ENCODE measurements at regions not wholly inside any gene's neighbourhood (a gene's known extent, or its start where the extent isn't known, plus 50 kb on each side); places are given as distances from the start of the nearest gene placed in this dataset.

- Mint-ChIP-seq H3K4me1 (no peaks in the 10 kb centered on the region), H3K9me3 (peaks cover 0 to 3% (median 2%) of the 10 kb centered on the region in 3 donors), H3K27me3 (no peaks in the 10 kb centered on the region), H3K27ac (no peak overlapping the region), H3K36me3 (no peaks in the 10 kb centered on the region), H3K4me3 (no peak overlapping the region)
- ATAC-seq (replicated peaks in 1 of 4) (no peak), DNase-seq (no peak)
- WGBS (ENCODE audit: insufficient coverage): 60% methylated on average over 1 of the region's 1 CpG
- Histone ChIP-seq H3K4me1 (ENCODE audit: control insufficient read depth in 1 of 2, extremely low read depth in 1 of 2, insufficient read depth in 2 of 2, low read length in 2 of 2) (no peaks in the 10 kb centered on the region), H3K9me3 (peaks cover 2% of the 10 kb centered on the region), H3K27ac (ENCODE audit: low read length) (no peak overlapping the region), H3K36me3 (ENCODE audit: control insufficient read depth in 2 of 2, extremely low read depth in 1 of 2, insufficient read depth in 1 of 2, low read length in 1 of 2) (no peaks in the 10 kb centered on the region), H3K4me3 (ENCODE audit: control insufficient read depth in 1 of 2, extremely low read depth in 1 of 2, low read length in 1 of 2) (no peak overlapping the region), H3K27me3 (replicated peaks in 1 of 2; ENCODE audit: control insufficient read depth in 2 of 2, extremely low read depth in 1 of 2, insufficient read depth in 2 of 2, low read length in 1 of 2) (no peaks in the 10 kb centered on the region)
- ChIA-PET POLR2A (no interaction called here), CTCF (no interaction called here)
Observed at GRCh38 chr14:40487824-40488223, 1055.6 kb upstream of the FBXO33 start.

- POLR2A ChIA-PET: no interaction called here
- ATAC-seq (replicated peaks in 1 of 4) (no peak), DNase-seq (no peak)
- Histone ChIP-seq H3K4me1 (ENCODE audit: control insufficient read depth in 1 of 2, extremely low read depth in 1 of 2, insufficient read depth in 2 of 2, low read length in 2 of 2) (no peaks in the 10 kb centered on the region), H3K27ac (ENCODE audit: low read length) (no peak overlapping the region), H3K9me3 (peaks cover 2% of the 10 kb centered on the region), H3K36me3 (ENCODE audit: control insufficient read depth in 2 of 2, extremely low read depth in 1 of 2, insufficient read depth in 1 of 2, low read length in 1 of 2) (no peaks in the 10 kb centered on the region), H3K27me3 (replicated peaks in 1 of 2; ENCODE audit: control insufficient read depth in 2 of 2, extremely low read depth in 1 of 2, insufficient read depth in 2 of 2, low read length in 1 of 2) (no peaks in the 10 kb centered on the region), H3K4me3 (ENCODE audit: control insufficient read depth in 1 of 2, extremely low read depth in 1 of 2, low read length in 1 of 2) (no peak overlapping the region)
- CTCF ChIA-PET: no interaction called here
- Mint-ChIP-seq H3K9me3 (peaks cover 0 to 2% (median 0%) of the 10 kb centered on the region in 3 donors), H3K4me3 (no peak overlapping the region), H3K4me1 (no peaks in the 10 kb centered on the region), H3K27me3 (no peaks in the 10 kb centered on the region), H3K27ac (no peak overlapping the region), H3K36me3 (no peaks in the 10 kb centered on the region)
Observed at GRCh38 chr14:40485688-40486087, 1053.5 kb upstream of the FBXO33 start.

- no peak overlapping the region for H3K4me3 Mint-ChIP-seq
- H3K27ac Mint-ChIP-seq: no peak overlapping the region
- DNase-seq: no peak
- ChIA-PET POLR2A (no interaction called here), CTCF (no interaction called here)
- no peaks in the 10 kb centered on the region for H3K27me3 Mint-ChIP-seq
- H3K36me3 Mint-ChIP-seq: no peaks in the 10 kb centered on the region
- WGBS (ENCODE audit: insufficient coverage): no CpG with 5 or more reads among the region's 1 CpG
- H3K9me3 ChIP-seq: no peaks in the 10 kb centered on the region
- H3K27ac ChIP-seq (ENCODE audit: low read length): no peak overlapping the region
- H3K27me3 ChIP-seq (replicated peaks in 1 of 2; ENCODE audit: control insufficient read depth in 2 of 2, extremely low read depth in 1 of 2, insufficient read depth in 2 of 2, low read length in 1 of 2): no peaks in the 10 kb centered on the region
- H3K36me3 ChIP-seq (ENCODE audit: control insufficient read depth in 2 of 2, extremely low read depth in 1 of 2, insufficient read depth in 1 of 2, low read length in 1 of 2): no peaks in the 10 kb centered on the region
- peaks cover 12 to 43% (median 30%) of the 10 kb centered on the region in 3 donors for H3K9me3 Mint-ChIP-seq
- ATAC-seq (replicated peaks in 1 of 4): no peak
- no peaks in the 10 kb centered on the region for H3K4me1 Mint-ChIP-seq
- no peak overlapping the region for H3K4me3 ChIP-seq (ENCODE audit: control insufficient read depth in 1 of 2, extremely low read depth in 1 of 2, low read length in 1 of 2)
- H3K4me1 ChIP-seq (ENCODE audit: control insufficient read depth in 1 of 2, extremely low read depth in 1 of 2, insufficient read depth in 2 of 2, low read length in 2 of 2): no peaks in the 10 kb centered on the region
Observed at GRCh38 chr14:40476005-40476404, 1043.8 kb upstream of the FBXO33 start.

- ChIA-PET CTCF (no interaction called here), POLR2A (no interaction called here)
- Histone ChIP-seq H3K36me3 (ENCODE audit: control insufficient read depth in 2 of 2, extremely low read depth in 1 of 2, insufficient read depth in 1 of 2, low read length in 1 of 2) (no peaks in the 10 kb centered on the region), H3K27me3 (replicated peaks in 1 of 2; ENCODE audit: control insufficient read depth in 2 of 2, extremely low read depth in 1 of 2, insufficient read depth in 2 of 2, low read length in 1 of 2) (no peaks in the 10 kb centered on the region), H3K27ac (ENCODE audit: low read length) (no peak overlapping the region), H3K9me3 (peaks cover 2% of the 10 kb centered on the region), H3K4me1 (ENCODE audit: control insufficient read depth in 1 of 2, extremely low read depth in 1 of 2, insufficient read depth in 2 of 2, low read length in 2 of 2) (no peaks in the 10 kb centered on the region), H3K4me3 (ENCODE audit: control insufficient read depth in 1 of 2, extremely low read depth in 1 of 2, low read length in 1 of 2) (no peak overlapping the region)
- ATAC-seq (replicated peaks in 1 of 4): no peak
- Mint-ChIP-seq H3K36me3 (no peaks in the 10 kb centered on the region), H3K4me1 (no peaks in the 10 kb centered on the region), H3K9me3 (peaks cover 3 to 33% (median 24%) of the 10 kb centered on the region in 3 donors), H3K4me3 (no peak overlapping the region), H3K27me3 (no peaks in the 10 kb centered on the region), H3K27ac (no peak overlapping the region)
- WGBS (ENCODE audit: insufficient coverage): no CpG with 5 or more reads among the region's 1 CpG
- DNase-seq: no peak
Observed at GRCh38 chr14:40467969-40468368, 1035.7 kb upstream of the FBXO33 start.

GRCh38 chr14:40464531-40464930 lies 1032.3 kb upstream of the FBXO33 start:
- ChIA-PET CTCF (no interaction called here), POLR2A (interaction anchor here in 1 of 2 donors (0.7 kb wide), 1 partner anchor 10 kb away, joined by 4 read pairs; no protein-coding TSS in a partner anchor)
- no CpG with 5 or more reads among the region's 2 CpGs for WGBS (ENCODE audit: insufficient coverage)
- Mint-ChIP-seq H3K36me3 (no peaks in the 10 kb centered on the region), H3K27me3 (no peaks in the 10 kb centered on the region), H3K4me1 (no peaks in the 10 kb centered on the region), H3K9me3 (peaks cover 0 to 15% (median 12%) of the 10 kb centered on the region in 3 donors), H3K4me3 (no peak overlapping the region), H3K27ac (no peak overlapping the region)
- ATAC-seq (replicated peaks in 1 of 4) (no peak), DNase-seq (no peak)
- no peaks in the 10 kb centered on the region for H3K4me1 ChIP-seq (ENCODE audit: control insufficient read depth in 1 of 2, extremely low read depth in 1 of 2, insufficient read depth in 2 of 2, low read length in 2 of 2)
- H3K27ac ChIP-seq (ENCODE audit: low read length): no peak overlapping the region
- H3K4me3 ChIP-seq (ENCODE audit: control insufficient read depth in 1 of 2, extremely low read depth in 1 of 2, low read length in 1 of 2): no peak overlapping the region
- H3K9me3 ChIP-seq: peaks cover 2% of the 10 kb centered on the region
- no peaks in the 10 kb centered on the region for H3K36me3 ChIP-seq (ENCODE audit: control insufficient read depth in 2 of 2, extremely low read depth in 1 of 2, insufficient read depth in 1 of 2, low read length in 1 of 2)
- H3K27me3 ChIP-seq (replicated peaks in 1 of 2; ENCODE audit: control insufficient read depth in 2 of 2, extremely low read depth in 1 of 2, insufficient read depth in 2 of 2, low read length in 1 of 2): no peaks in the 10 kb centered on the region

GRCh38 chr14:40463886-40464285 lies 1031.7 kb upstream of the FBXO33 start:
- WGBS (ENCODE audit: insufficient coverage): 58% methylated on average over 2 of the region's 6 CpGs
- Mint-ChIP-seq H3K4me1 (no peaks in the 10 kb centered on the region), H3K27ac (no peak overlapping the region), H3K27me3 (no peaks in the 10 kb centered on the region), H3K4me3 (no peak overlapping the region), H3K36me3 (no peaks in the 10 kb centered on the region), H3K9me3 (peaks cover 0 to 15% (median 12%) of the 10 kb centered on the region in 3 donors)
- Histone ChIP-seq H3K27me3 (replicated peaks in 1 of 2; ENCODE audit: control insufficient read depth in 2 of 2, extremely low read depth in 1 of 2, insufficient read depth in 2 of 2, low read length in 1 of 2) (no peaks in the 10 kb centered on the region), H3K4me3 (ENCODE audit: control insufficient read depth in 1 of 2, extremely low read depth in 1 of 2, low read length in 1 of 2) (no peak overlapping the region), H3K36me3 (ENCODE audit: control insufficient read depth in 2 of 2, extremely low read depth in 1 of 2, insufficient read depth in 1 of 2, low read length in 1 of 2) (no peaks in the 10 kb centered on the region), H3K27ac (ENCODE audit: low read length) (no peak overlapping the region), H3K4me1 (ENCODE audit: control insufficient read depth in 1 of 2, extremely low read depth in 1 of 2, insufficient read depth in 2 of 2, low read length in 2 of 2) (no peaks in the 10 kb centered on the region), H3K9me3 (peaks cover 2% of the 10 kb centered on the region)
- POLR2A ChIA-PET: interaction anchor here in 1 of 2 donors (0.5 kb wide), 1 partner anchor 9 kb away, joined by 3 read pairs; no protein-coding TSS in a partner anchor
- ATAC-seq (replicated peaks in 1 of 4) (no peak), DNase-seq (no peak)
- CTCF ChIA-PET: no interaction called here

GRCh38 chr14:40452674-40453073 lies 1020.4 kb upstream of the FBXO33 start:
- H3K36me3 ChIP-seq (ENCODE audit: control insufficient read depth in 2 of 2, extremely low read depth in 1 of 2, insufficient read depth in 1 of 2, low read length in 1 of 2): no peaks in the 10 kb centered on the region
- Mint-ChIP-seq H3K4me3 (no peak overlapping the region), H3K27me3 (no peaks in the 10 kb centered on the region), H3K9me3 (peaks cover 0 to 5% (median 0%) of the 10 kb centered on the region in 3 donors), H3K27ac (no peak overlapping the region), H3K36me3 (no peaks in the 10 kb centered on the region), H3K4me1 (no peaks in the 10 kb centered on the region)
- no peaks in the 10 kb centered on the region for H3K9me3 ChIP-seq
- DNase-seq (no peak), ATAC-seq (replicated peaks in 1 of 4) (no peak)
- H3K4me3 ChIP-seq (ENCODE audit: control insufficient read depth in 1 of 2, extremely low read depth in 1 of 2, low read length in 1 of 2): no peak overlapping the region
- WGBS (ENCODE audit: insufficient coverage): no CpG with 5 or more reads among the region's 1 CpG
- ChIA-PET CTCF (no interaction called here), POLR2A (no interaction called here)
- H3K27ac ChIP-seq (ENCODE audit: low read length): no peak overlapping the region
- no peaks in the 10 kb centered on the region for H3K27me3 ChIP-seq (replicated peaks in 1 of 2; ENCODE audit: control insufficient read depth in 2 of 2, extremely low read depth in 1 of 2, insufficient read depth in 2 of 2, low read length in 1 of 2)
- H3K4me1 ChIP-seq (ENCODE audit: control insufficient read depth in 1 of 2, extremely low read depth in 1 of 2, insufficient read depth in 2 of 2, low read length in 2 of 2): no peaks in the 10 kb centered on the region
